IMR-90 (cell line): ENCODE measurements at regions not wholly inside any gene's neighbourhood (a gene's known extent, or its start where the extent isn't known, plus 50 kb on each side); places are given as distances from the start of the nearest gene placed in this dataset.

Source experiments
- ATAC-seq: fragments of 200-7000 bp; cut with Tn5 transposase; 2 replicates; pipeline ENCODE4 v1.9.1; 2020; ENCODE audit warnings: low read depth, mild to moderate bottlenecking, moderate library complexity
- BruUV-seq: library from RNA; stranded (reverse); fragments of 400-500 nt; replicated peaks from 2 replicates; lab custom pipeline; 2021; lab: Mats Ljungman, UMichigan
- CTCF ChIA-PET: fragments of 300-600 bp; formaldehyde crosslinking; extraction: SDS; loops from one replicate; lab custom pipeline; 2021; ENCODE audit warnings: antibody characterized with exemption; lab: Yijun Ruan, JAX
- POLR2A ChIA-PET: fragments of 300-600 bp; sonication (Branson Sonifier 250); formaldehyde crosslinking; loops from one replicate; lab custom pipeline; 2022; ENCODE audit warnings: antibody characterized with exemption; ENCODE audit not compliant: unreplicated experiment; lab: Charles Lee
- DNase-seq: peaks from one replicate; pipeline ENCODE4 v3.0.0; 2013
- H2AFZ ChIP-seq: replicated peaks from 2 replicates; pipeline ENCODE3; 2013; ENCODE audit warnings: low read length, mild to moderate bottlenecking; ENCODE audit not compliant: poor library complexity
- H2AK5ac ChIP-seq: 2 replicates; pipeline ENCODE4 v1.6.1; 2013; ENCODE audit warnings: low read depth, low read length, inconsistent platforms
- H2AK9ac ChIP-seq: replicated peaks from 2 replicates; pipeline ENCODE3; 2013; ENCODE audit warnings: mild to moderate bottlenecking, low read depth, low read length, moderate library complexity; ENCODE audit not compliant: poor library complexity
- H2BK120ac ChIP-seq: 2 replicates; pipeline ENCODE4 v1.6.1; 2013; ENCODE audit warnings: low read depth, low read length, inconsistent platforms
- H2BK15ac ChIP-seq: 3 replicates; pipeline ENCODE4 v1.6.1; 2013; ENCODE audit warnings: low read depth, low read length, inconsistent platforms
- H2BK20ac ChIP-seq: 2 replicates; pipeline ENCODE4 v1.6.1; 2013; ENCODE audit warnings: low read depth, mild to moderate bottlenecking, inconsistent platforms, low read length, moderate library complexity
- H2BK5ac ChIP-seq: 2 replicates; pipeline ENCODE4 v1.6.1; 2013; ENCODE audit warnings: mild to moderate bottlenecking, low read depth, low read length, inconsistent platforms; ENCODE audit not compliant: poor library complexity, severe bottlenecking
- H3K14ac ChIP-seq: replicated peaks from 2 replicates; pipeline ENCODE4 v1.6.1; 2013; ENCODE audit warnings: low read depth, low read length, inconsistent platforms
- H3K18ac ChIP-seq: 2 replicates; pipeline ENCODE4 v1.6.1; 2013; ENCODE audit warnings: low read depth, low read length, control low read depth
- H3K23ac ChIP-seq: 2 replicates; pipeline ENCODE4 v1.6.1; 2013; ENCODE audit warnings: low read depth, low read length, inconsistent platforms
- H3K27ac ChIP-seq: 2 replicates; pipeline ENCODE4 v1.5.1; 2013; ENCODE audit warnings: mild to moderate bottlenecking, control low read depth, low read length; ENCODE audit not compliant: insufficient read depth
- H3K27me3 ChIP-seq: 2 replicates; pipeline ENCODE4 v1.6.1; 2013; ENCODE audit warnings: low read length; ENCODE audit not compliant: control insufficient read depth, insufficient read depth
- H3K36me3 ChIP-seq: 2 replicates; pipeline ENCODE4 v1.6.1; 2013; ENCODE audit warnings: low read length, mixed read lengths; ENCODE audit not compliant: control insufficient read depth, insufficient read depth
- H3K4ac ChIP-seq: 2 replicates; pipeline ENCODE4 v1.6.1; 2013; ENCODE audit warnings: low read depth, low read length, inconsistent platforms
- H3K4me1 ChIP-seq: 2 replicates; pipeline ENCODE4 v1.6.1; 2013; ENCODE audit warnings: low read length, mixed read lengths; ENCODE audit not compliant: control insufficient read depth, insufficient read depth
- H3K4me2 ChIP-seq: 2 replicates; pipeline ENCODE4 v1.6.1; 2013; ENCODE audit warnings: low read depth, mild to moderate bottlenecking, control low read depth, low read length, moderate library complexity
- H3K4me3 ChIP-seq: 2 replicates; pipeline ENCODE4 v1.5.1; 2013; ENCODE audit warnings: low read depth, mild to moderate bottlenecking, control low read depth, low read length, moderate library complexity; ENCODE audit not compliant: insufficient read depth
- H3K56ac ChIP-seq: 2 replicates; pipeline ENCODE4 v1.6.1; 2013; ENCODE audit warnings: low read length, inconsistent platforms; ENCODE audit not compliant: insufficient read depth; ENCODE audit errors: extremely low read depth
- H3K79me1 ChIP-seq, 2 experiments: 2 replicates each; pipeline ENCODE4 v1.6.1; 2013; ENCODE audit warnings: low read length in 2 of 2, inconsistent platforms in 1 of 2, low read depth in 1 of 2
- H3K9ac ChIP-seq: 2 replicates; pipeline ENCODE4 v1.6.1; 2013; ENCODE audit warnings: low read depth, low read length, control low read depth
- H3K9me1 ChIP-seq: 2 replicates; pipeline ENCODE4 v1.6.1; 2013; ENCODE audit warnings: low read length, inconsistent platforms; ENCODE audit not compliant: insufficient read depth
- H3K9me3 ChIP-seq: 2 replicates; pipeline ENCODE4 v1.6.1; 2013; ENCODE audit warnings: low read length; ENCODE audit not compliant: control insufficient read depth, insufficient read depth
- H4K20me1 ChIP-seq: 2 replicates; pipeline ENCODE4 v1.6.1; 2013; ENCODE audit warnings: low read length, inconsistent platforms; ENCODE audit not compliant: insufficient read depth
- H4K5ac ChIP-seq: 2 replicates; pipeline ENCODE4 v1.6.1; 2013; ENCODE audit warnings: mild to moderate bottlenecking, low read depth, low read length, control low read depth
- H4K8ac ChIP-seq, 2 experiments: 2 replicates each; pipeline ENCODE4 v1.6.1; 2013; ENCODE audit warnings: low read depth in 2 of 2, low read length in 2 of 2, control low read depth in 1 of 2, inconsistent platforms in 1 of 2
- H4K91ac ChIP-seq: 2 replicates; pipeline ENCODE4 v1.6.1; 2013; ENCODE audit warnings: low read depth, low read length, inconsistent platforms; ENCODE audit not compliant: insufficient read depth
- CHD1 ChIP-seq: IDR thresholded peaks from 2 replicates; pipeline ENCODE4 v1.6.1; 2012; ENCODE audit warnings: low read depth, low read length, improper control_type of control experiment
- FOS ChIP-seq: fragments of 150-350 bp; IDR thresholded peaks from 2 replicates; pipeline ENCODE4 v1.6.1; 2016; ENCODE audit warnings: low read depth, low read length
- MAFK ChIP-seq: IDR thresholded peaks from 2 replicates; pipeline ENCODE4 v1.6.1; 2012; ENCODE audit warnings: low read depth, low read length, improper control_type of control experiment
- NFE2L2 ChIP-seq: fragments of 150-350 bp; IDR thresholded peaks from 2 replicates; pipeline ENCODE4 v1.6.1; 2016; ENCODE audit warnings: low read depth, mild to moderate bottlenecking, low read length
- RAD21 ChIP-seq: IDR thresholded peaks from 2 replicates; pipeline ENCODE4 v1.6.1; 2012; ENCODE audit warnings: low read length, improper control_type of control experiment
- RCOR1 ChIP-seq: IDR thresholded peaks from 2 replicates; pipeline ENCODE4 v1.6.1; 2012; ENCODE audit warnings: mild to moderate bottlenecking, low read length, improper control_type of control experiment; ENCODE audit not compliant: insufficient replicate concordance
- SMC3 ChIP-seq: fragments of 150-350 bp; IDR thresholded peaks from 2 replicates; pipeline ENCODE4 v1.6.1; 2016; ENCODE audit warnings: low read depth, mild to moderate bottlenecking, antibody characterized with exemption, low read length, moderate library complexity
- WGBS, 2 experiments: methylation state at CpG; one replicate each; pipeline versions ENCODE4 v1.1.5 to v1.1.7; 2013; ENCODE audit warnings: missing lambda C conversion rate in 2 of 2; ENCODE audit not compliant: insufficient read length in 1 of 2; ENCODE audit errors: extremely low coverage in 2 of 2; 5-methylcytosine and 5-hydroxymethylcytosine counted together
- dilution Hi-C: fragments of 300-500 bp; cut with HindIII; formaldehyde crosslinking; loops from one replicate; pipeline ENCODE4 v1.14.3; 2018; ENCODE audit warnings: low sequenced_read_pairs; ENCODE audit not compliant: unreplicated experiment
- in situ Hi-C: fragments of 300-500 bp; cut with MboI; formaldehyde crosslinking; loops from 3 replicates; pipeline ENCODE4 v1.14.3; 2019; ENCODE audit warnings: low sequenced_read_pairs, inconsistent platforms, mixed read lengths
- intact Hi-C: fragments of 100-400 bp; cut with micrococcal nuclease; formaldehyde crosslinking; loops from 2 replicates; pipeline ENCODE4 v1.10.0; 2022

DNA sequence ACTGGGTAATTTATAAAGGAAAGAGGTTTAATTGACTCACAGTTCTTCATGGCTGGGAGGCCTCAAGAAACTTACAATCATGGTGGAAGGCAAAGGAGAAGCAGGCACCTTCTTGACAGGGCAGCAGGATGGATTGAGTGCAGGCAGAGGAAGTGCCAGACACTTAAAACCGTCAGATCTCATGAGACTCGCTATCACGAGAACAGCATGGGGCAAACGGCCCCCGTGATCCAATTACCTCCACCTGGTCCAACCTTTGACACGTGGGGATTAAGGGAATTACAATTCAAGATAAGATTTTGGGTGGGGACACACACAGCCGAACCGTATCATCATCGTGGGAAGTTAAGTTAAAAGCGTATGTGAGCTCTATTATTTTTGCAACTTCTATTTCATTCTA lies 71.4 kb upstream of the SYN3 start:
- Histone ChIP-seq H2BK120ac (no peak overlapping the region), H4K5ac (no peak overlapping the region), H4K8ac (no peak overlapping the region), H2AK9ac (no peak overlapping the region), H3K4ac (no peak overlapping the region), H3K23ac (no peak overlapping the region), H3K9me1 (no peaks in the 10 kb centered on the region), H2BK15ac (no peak overlapping the region), H4K91ac (no peak overlapping the region), H3K56ac (no peak overlapping the region), H3K4me2 (no peak overlapping the region), H3K14ac (no peak overlapping the region), H2AK5ac (no peak overlapping the region), H2BK5ac (no peak overlapping the region), H3K4me3 (no peak overlapping the region), H3K27ac (no peak overlapping the region), H3K9me3 (peaks cover 3% of the 10 kb centered on the region; the same call in 1 of the 2 replicates), H3K36me3 (no peaks in the 10 kb centered on the region), H3K27me3 (no peaks in the 10 kb centered on the region), H3K4me1 (no peaks in the 10 kb centered on the region), H2AFZ (no peak overlapping the region), H4K20me1 (no peaks in the 10 kb centered on the region), H2BK20ac (no peak overlapping the region), H3K9ac (no peak overlapping the region), H3K18ac (no peak overlapping the region), H3K79me1 (no peaks in the 10 kb centered on the region)
- ChIA-PET CTCF (no interaction called here), POLR2A (no interaction called here)
- intact Hi-C loops (no loop called here), in situ Hi-C loops (no loop called here), dilution Hi-C loops (no loop called here)
- no CpG with 5 or more reads among the region's 10 CpGs for WGBS, 2 experiments
- no peak for ATAC-seq
- TF ChIP-seq RCOR1 (no peak), SMC3 (no peak), CHD1 (no peak), MAFK (no peak), FOS (no peak), NFE2L2 (no peak), RAD21 (no peak)
- BruUV-seq: no TSS peak
- DNase-seq: no peak
